ENCODE measurements at regions not wholly inside any gene's neighbourhood (a gene's known extent, or its start where the extent isn't known, plus 50 kb on each side); places are given as distances from the start of the nearest gene placed in this dataset.

DNA sequence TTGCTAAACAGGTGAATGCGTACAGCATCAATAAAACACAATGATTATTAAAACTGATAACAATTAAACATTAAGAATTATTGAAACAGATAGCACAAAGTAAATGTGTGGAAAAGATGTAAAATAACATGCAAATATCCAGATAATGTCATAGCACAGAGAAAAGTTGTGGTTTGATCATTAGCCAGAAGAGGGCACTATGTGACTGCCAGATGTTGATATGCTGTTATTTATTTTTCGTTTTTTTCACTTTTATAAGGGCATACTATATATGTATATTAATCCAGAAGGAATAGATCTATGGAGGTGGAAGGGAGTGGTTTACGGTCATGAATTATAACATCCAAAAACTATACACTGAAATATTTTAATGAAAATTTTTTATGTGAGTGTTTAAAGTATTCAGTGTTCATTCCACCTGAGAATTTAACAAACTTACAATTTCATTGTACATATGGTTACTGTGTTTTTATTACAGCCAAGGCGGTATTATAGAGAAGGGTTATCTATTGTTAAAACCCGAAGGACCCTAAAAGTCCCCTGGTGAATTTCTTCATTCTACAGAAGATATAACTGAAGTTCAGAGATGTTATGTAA is 211.9 kb upstream of the UGT8 start:
- Histone ChIP-seq H3K27ac (no peak overlapping the region), H3K4me1 (no peaks in the 10 kb centered on the region), H3K9me3 (no peaks in the 10 kb centered on the region), H3K36me3 (ENCODE audit: low read depth, missing control alignments) (no peaks in the 10 kb centered on the region), H3K4me3 (no peak overlapping the region), H3K27me3 (no peaks in the 10 kb centered on the region)
- TF ChIP-seq, protein P1, sequence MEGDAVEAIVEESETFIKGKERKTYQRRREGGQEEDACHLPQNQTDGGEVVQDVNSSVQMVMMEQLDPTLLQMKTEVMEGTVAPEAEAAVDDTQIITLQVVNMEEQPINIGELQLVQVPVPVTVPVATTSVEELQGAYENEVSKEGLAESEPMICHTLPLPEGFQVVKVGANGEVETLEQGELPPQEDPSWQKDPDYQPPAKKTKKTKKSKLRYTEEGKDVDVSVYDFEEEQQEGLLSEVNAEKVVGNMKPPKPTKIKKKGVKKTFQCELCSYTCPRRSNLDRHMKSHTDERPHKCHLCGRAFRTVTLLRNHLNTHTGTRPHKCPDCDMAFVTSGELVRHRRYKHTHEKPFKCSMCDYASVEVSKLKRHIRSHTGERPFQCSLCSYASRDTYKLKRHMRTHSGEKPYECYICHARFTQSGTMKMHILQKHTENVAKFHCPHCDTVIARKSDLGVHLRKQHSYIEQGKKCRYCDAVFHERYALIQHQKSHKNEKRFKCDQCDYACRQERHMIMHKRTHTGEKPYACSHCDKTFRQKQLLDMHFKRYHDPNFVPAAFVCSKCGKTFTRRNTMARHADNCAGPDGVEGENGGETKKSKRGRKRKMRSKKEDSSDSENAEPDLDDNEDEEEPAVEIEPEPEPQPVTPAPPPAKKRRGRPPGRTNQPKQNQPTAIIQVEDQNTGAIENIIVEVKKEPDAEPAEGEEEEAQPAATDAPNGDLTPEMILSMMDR (IDR thresholded peaks at IDR 0.05): peak in 2 of 3 experiments; percentile 37 to 52
- no peak for TF ChIP-seq POLR2A (IDR thresholded peaks at IDR 0.05)
- WGBS, 2 donors: 36 to 44% methylated on average over 5 of the region's 5 CpGs
- DNase-seq: no peak
- intact Hi-C loops (cut with DNase I; ENCODE audit: low total_unique reads): loop anchor here (10.0 kb wide), 1 partner anchor 268 kb away; no protein-coding TSS in a partner anchor

DNA sequence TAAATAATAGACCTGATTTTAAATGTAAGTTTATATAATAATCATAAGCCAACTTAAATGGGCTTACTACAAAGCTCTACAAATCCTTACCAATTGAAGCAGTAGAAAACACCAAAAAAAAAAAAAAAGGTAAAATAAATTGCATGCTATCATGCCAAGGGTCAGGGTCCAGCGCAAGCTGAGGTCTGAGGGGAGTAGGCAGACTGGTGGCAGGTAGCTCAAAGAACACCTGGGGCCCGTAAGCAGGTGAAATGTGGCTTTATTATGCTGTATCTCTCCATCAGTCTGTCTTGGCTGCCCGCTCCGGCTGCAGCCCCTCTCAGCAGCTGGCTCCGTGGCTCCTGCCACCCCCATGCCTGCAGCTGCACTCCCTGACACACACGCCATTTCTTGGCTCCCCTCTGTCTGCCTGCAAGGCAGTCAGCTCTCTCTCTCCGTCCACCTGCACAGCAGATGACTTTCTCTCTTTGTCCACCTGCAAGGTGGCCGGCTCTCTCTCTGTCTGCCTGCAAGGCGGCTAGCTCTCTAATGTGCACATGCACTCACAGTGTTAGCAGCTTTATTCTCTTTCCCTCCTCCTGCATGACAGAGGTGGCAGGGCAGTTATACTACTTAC is 209.4 kb upstream of the UGT8 start:
- intact Hi-C loops (cut with DNase I; ENCODE audit: low total_unique reads): loop anchor here (10.0 kb wide), 1 partner anchor 266 kb away; no protein-coding TSS in a partner anchor
- H3K27me3 ChIP-seq: no peaks in the 10 kb centered on the region
- no peaks in the 10 kb centered on the region for H3K36me3 ChIP-seq (ENCODE audit: low read depth, missing control alignments)
- H3K9me3 ChIP-seq: no peaks in the 10 kb centered on the region
- WGBS, 2 donors: 76 to 83% methylated on average over 9 of the region's 9 CpGs
- H3K4me1 ChIP-seq: no peaks in the 10 kb centered on the region
- no peak for DNase-seq
- TF ChIP-seq, protein P1 (IDR thresholded peaks at IDR 0.05): no peak
- TF ChIP-seq POLR2A (IDR thresholded peaks at IDR 0.05): no peak
- no peak overlapping the region for H3K27ac ChIP-seq
- no peak overlapping the region for H3K4me3 ChIP-seq

DNA sequence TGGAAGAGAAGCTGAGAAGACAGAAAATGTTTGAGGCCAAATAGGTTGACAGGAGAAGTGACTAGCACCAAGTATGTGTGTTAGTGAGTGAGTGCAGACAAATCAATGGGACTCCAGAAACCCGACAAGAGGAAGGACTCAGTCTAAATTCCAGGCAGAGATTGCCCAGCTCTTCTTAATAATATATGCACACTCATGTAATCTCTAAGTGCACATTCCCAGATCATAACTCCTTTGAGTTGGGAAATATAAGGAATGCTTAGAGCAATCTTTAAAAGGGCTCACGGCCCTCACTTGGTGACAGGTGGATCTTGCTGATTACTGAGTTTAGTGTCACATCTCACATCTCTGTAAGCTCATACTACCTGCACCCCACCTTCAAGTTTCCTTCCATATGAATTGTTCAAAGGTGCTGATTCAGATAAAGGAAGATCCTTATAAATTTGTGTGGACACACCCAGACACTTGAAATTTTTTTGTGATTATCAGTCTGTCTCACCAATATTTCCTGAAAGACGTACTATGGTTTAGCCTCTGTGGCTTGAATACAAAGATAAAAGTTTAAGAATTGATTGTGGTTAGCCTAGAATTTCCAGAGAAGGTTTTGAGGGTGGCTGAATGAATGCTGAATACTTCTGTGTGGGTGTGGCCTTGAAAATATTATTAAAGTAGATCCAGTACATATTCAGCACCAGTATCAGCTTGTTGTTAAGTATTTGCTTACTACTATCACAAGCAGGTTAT is 205.1 kb upstream of the UGT8 start:
- DNase-seq: no peak
- H3K4me3 ChIP-seq: no peak overlapping the region
- no peak overlapping the region for H3K27ac ChIP-seq
- no peaks in the 10 kb centered on the region for H3K36me3 ChIP-seq (ENCODE audit: low read depth, missing control alignments)
- no peaks in the 10 kb centered on the region for H3K4me1 ChIP-seq
- no peak for TF ChIP-seq POLR2A (IDR thresholded peaks at IDR 0.05)
- TF ChIP-seq, protein P1 (IDR thresholded peaks at IDR 0.05): no peak
- no peaks in the 10 kb centered on the region for H3K27me3 ChIP-seq
- intact Hi-C loops (cut with DNase I; ENCODE audit: low total_unique reads): no loop called here
- WGBS, 2 donors: 67 to 78% methylated on average over 3 of the region's 3 CpGs
- H3K9me3 ChIP-seq: no peaks in the 10 kb centered on the region

DNA sequence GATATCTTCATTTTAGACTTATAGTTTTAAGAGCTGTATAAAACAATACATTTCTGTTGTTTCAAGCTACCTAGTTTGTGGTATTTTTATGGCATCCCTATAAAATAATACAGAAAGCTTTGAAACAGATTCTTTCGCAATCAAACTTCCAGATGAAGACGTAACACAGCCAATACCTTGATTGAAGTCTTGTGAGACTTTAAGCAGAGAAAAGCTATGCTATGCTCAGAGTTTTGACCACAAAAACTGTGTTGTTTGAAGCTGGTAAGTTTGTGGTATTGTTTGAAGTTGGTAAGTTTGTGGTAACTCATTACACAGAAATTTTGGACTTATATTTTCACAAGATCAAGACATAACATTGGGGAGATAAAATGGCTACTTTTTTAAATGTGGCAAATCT is 201.8 kb upstream of the UGT8 start:
- no peaks in the 10 kb centered on the region for H3K4me1 ChIP-seq
- no peaks in the 10 kb centered on the region for H3K27me3 ChIP-seq
- WGBS, 2 donors: 94 to 100% methylated on average over 2 of the region's 2 CpGs
- TF ChIP-seq POLR2A (IDR thresholded peaks at IDR 0.05): no peak
- TF ChIP-seq, protein P1 (IDR thresholded peaks at IDR 0.05): no peak
- no peak overlapping the region for H3K27ac ChIP-seq
- no peaks in the 10 kb centered on the region for H3K9me3 ChIP-seq
- intact Hi-C loops (cut with DNase I; ENCODE audit: low total_unique reads): no loop called here
- no peaks in the 10 kb centered on the region for H3K36me3 ChIP-seq (ENCODE audit: low read depth, missing control alignments)
- DNase-seq: no peak
- no peak overlapping the region for H3K4me3 ChIP-seq

Measured in testis (tissue), 2 donors.